ENCODE measurements at regions not wholly inside any gene's neighbourhood (a gene's known extent, or its start where the extent isn't known, plus 50 kb on each side); places are given as distances from the start of the nearest gene placed in this dataset.

- no peak for TF ChIP-seq CTCF (IDR thresholded peaks at IDR 0.05; ENCODE audit: low read depth, low read length, poor library complexity, severe bottlenecking)
- TF ChIP-seq EZH2phosphoT487 (IDR thresholded peaks at IDR 0.05; ENCODE audit: borderline replicate concordance, low read length) = no peak
- Histone ChIP-seq H3K9me3 (ENCODE audit: control insufficient read depth, insufficient read depth, low read length) (peaks cover 8% of the 10 kb centered on the region), H3K79me2 (ENCODE audit: control insufficient read depth, low read length) (no peaks in the 10 kb centered on the region), H3K4me3 (ENCODE audit: low read length) (no peak overlapping the region), H3F3A (ENCODE audit: control insufficient read depth, insufficient read depth) (no peaks in the 10 kb centered on the region), H3K9me2 (replicated peaks; ENCODE audit: control insufficient read depth, low read length) (no peaks in the 10 kb centered on the region), H3K4me2 (ENCODE audit: low read length) (no peak overlapping the region), H3K27me3 (ENCODE audit: control insufficient read depth, low read length) (no peaks in the 10 kb centered on the region), H3K36me3 (ENCODE audit: control insufficient read depth, low read length) (no peaks in the 10 kb centered on the region), H3K4me1 (ENCODE audit: control insufficient read depth, low read length) (no peaks in the 10 kb centered on the region), H4K20me1 (ENCODE audit: control insufficient read depth, insufficient read depth, low read depth, low read length) (no peaks in the 10 kb centered on the region), H3K27ac (ENCODE audit: low read depth, low read length) (no peak overlapping the region)
Measured at GRCh38 chr5:133728475-133728874, 116.1 kb upstream of the FSTL4 start.

GRCh38 chr5:133727636-133728035, 115.3 kb upstream of the FSTL4 start:
- Histone ChIP-seq H3K36me3 (ENCODE audit: control insufficient read depth, low read length) (no peaks in the 10 kb centered on the region), H3F3A (ENCODE audit: control insufficient read depth, insufficient read depth) (no peaks in the 10 kb centered on the region), H3K79me2 (ENCODE audit: control insufficient read depth, low read length) (no peaks in the 10 kb centered on the region), H3K4me2 (ENCODE audit: low read length) (no peak overlapping the region), H3K4me3 (ENCODE audit: low read length) (no peak overlapping the region), H4K20me1 (ENCODE audit: control insufficient read depth, insufficient read depth, low read depth, low read length) (no peaks in the 10 kb centered on the region), H3K4me1 (ENCODE audit: control insufficient read depth, low read length) (no peaks in the 10 kb centered on the region), H3K9me2 (replicated peaks; ENCODE audit: control insufficient read depth, low read length) (no peaks in the 10 kb centered on the region), H3K27ac (ENCODE audit: low read depth, low read length) (no peak overlapping the region), H3K27me3 (ENCODE audit: control insufficient read depth, low read length) (no peaks in the 10 kb centered on the region), H3K9me3 (ENCODE audit: control insufficient read depth, insufficient read depth, low read length) (peaks cover 10% of the 10 kb centered on the region)
- TF ChIP-seq CTCF (IDR thresholded peaks at IDR 0.05; ENCODE audit: low read depth, low read length, poor library complexity, severe bottlenecking) = no peak
- TF ChIP-seq EZH2phosphoT487 (IDR thresholded peaks at IDR 0.05; ENCODE audit: borderline replicate concordance, low read length) = no peak

GRCh38 chr5:133723651-133724366, 111.5 kb upstream of the FSTL4 start:
- Histone ChIP-seq H3K27me3 (ENCODE audit: control insufficient read depth, low read length) (no peaks in the 10 kb centered on the region), H3K9me2 (replicated peaks; ENCODE audit: control insufficient read depth, low read length) (no peaks in the 10 kb centered on the region), H3K4me1 (ENCODE audit: control insufficient read depth, low read length) (no peaks in the 10 kb centered on the region), H3K36me3 (ENCODE audit: control insufficient read depth, low read length) (no peaks in the 10 kb centered on the region), H3K79me2 (ENCODE audit: control insufficient read depth, low read length) (no peaks in the 10 kb centered on the region), H3K4me2 (ENCODE audit: low read length) (no peak overlapping the region), H4K20me1 (ENCODE audit: control insufficient read depth, insufficient read depth, low read depth, low read length) (no peaks in the 10 kb centered on the region), H3F3A (ENCODE audit: control insufficient read depth, insufficient read depth) (no peaks in the 10 kb centered on the region), H3K9me3 (ENCODE audit: control insufficient read depth, insufficient read depth, low read length) (peaks cover 13% of the 10 kb centered on the region), H3K4me3 (ENCODE audit: low read length) (no peak overlapping the region), H3K27ac (ENCODE audit: low read depth, low read length) (no peak overlapping the region)
- TF ChIP-seq EZH2phosphoT487 (IDR thresholded peaks at IDR 0.05; ENCODE audit: borderline replicate concordance, low read length) = no peak
- no peak for TF ChIP-seq CTCF (IDR thresholded peaks at IDR 0.05; ENCODE audit: low read depth, low read length, poor library complexity, severe bottlenecking)
